Peyer's patch (tissue), 4 donors: ENCODE measurements at regions not wholly inside any gene's neighbourhood (a gene's known extent, or its start where the extent isn't known, plus 50 kb on each side); places are given as distances from the start of the nearest gene placed in this dataset.

Experiments used
- CTCF ChIP-seq, 6 experiments: fragments of 450-650 bp in 4 of 6; fragments of 200-600 bp in 2 of 6; sonication (generic) in 1 of 6; IDR thresholded peaks; one replicate each; pipeline ENCODE4 v1.5.1; 2017 to 2019; ENCODE audit warnings: antibody characterized with exemption in 6 of 6, mild to moderate bottlenecking in 3 of 6, moderate library complexity in 1 of 6
- POLR2A ChIP-seq, 2 donors: fragments of 450-650 bp; IDR thresholded peaks; one replicate each; pipeline ENCODE4 v1.5.1; 2017; ENCODE audit warnings: antibody characterized with exemption in 2 of 2, mild to moderate bottlenecking in 2 of 2, moderate library complexity in 2 of 2

- TF ChIP-seq POLR2A (IDR thresholded peaks at IDR 0.05), result no peak
- TF ChIP-seq CTCF (IDR thresholded peaks at IDR 0.05), result no peak
Observed at GRCh38 chr5:39880985-39881384, 456.2 kb upstream of the DAB2 start.
